ENCODE measurements at regions not wholly inside any gene's neighbourhood (a gene's known extent, or its start where the extent isn't known, plus 50 kb on each side); places are given as distances from the start of the nearest gene placed in this dataset.
A peak's percentile ranks its signal among the peaks of the same experiment; 100 is the strongest.

- ChIA-PET POLR2A (no interaction called here), CTCF (no interaction called here)
- TF ChIP-seq CTCF (IDR thresholded peaks at IDR 0.05; ENCODE audit: insufficient read depth in 1 of 2, low read depth in 1 of 2, low read length in 1 of 2, severe bottlenecking in 1 of 2, unreplicated experiment in 1 of 2): no peak
- no TSS peak for BruUV-seq (replicated peaks)
- H3K9me3 ChIP-seq: no peaks in the 10 kb centered on the region
- H3K4me1 Mint-ChIP-seq (ENCODE audit: low read depth, unreplicated experiment): peaks cover 20% of the 10 kb centered on the region
- DNase-seq: no peak
- no peaks in the 10 kb centered on the region for H3K27me3 ChIP-seq (replicated peaks; ENCODE audit: control insufficient read depth, insufficient read depth, low read length)
- no peaks in the 10 kb centered on the region for H3K36me3 ChIP-seq (ENCODE audit: control insufficient read depth, insufficient read depth, low read length)
- H3K9me3 Mint-ChIP-seq (ENCODE audit: unreplicated experiment): no peaks in the 10 kb centered on the region
- no peak overlapping the region for H3K4me3 ChIP-seq (ENCODE audit: low read depth, low read length)
- no peak overlapping the region for H3K4me3 Mint-ChIP-seq (ENCODE audit: unreplicated experiment)
- H3K27me3 Mint-ChIP-seq (ENCODE audit: insufficient read depth, unreplicated experiment): no peaks in the 10 kb centered on the region
- peaks cover 8% of the 10 kb centered on the region for H3K4me1 ChIP-seq
- intact Hi-C loops (cut with micrococcal nuclease; ENCODE audit: unreplicated experiment): no loop called here
- no peaks in the 10 kb centered on the region for H3K36me3 Mint-ChIP-seq (ENCODE audit: insufficient read depth, unreplicated experiment)
- H3K27ac Mint-ChIP-seq (ENCODE audit: unreplicated experiment): no peak overlapping the region
These were observed 560.5 kb upstream of the ZNF717 start for GRCh38 chr3:76345878-76346277.

- no peak for TF ChIP-seq CTCF (IDR thresholded peaks at IDR 0.05; ENCODE audit: insufficient read depth in 1 of 2, low read depth in 1 of 2, low read length in 1 of 2, severe bottlenecking in 1 of 2, unreplicated experiment in 1 of 2)
- Mint-ChIP-seq H3K36me3 (ENCODE audit: insufficient read depth, unreplicated experiment) (no peaks in the 10 kb centered on the region), H3K4me3 (ENCODE audit: unreplicated experiment) (no peak overlapping the region), H3K27me3 (ENCODE audit: insufficient read depth, unreplicated experiment) (no peaks in the 10 kb centered on the region), H3K9me3 (ENCODE audit: unreplicated experiment) (no peaks in the 10 kb centered on the region), H3K4me1 (ENCODE audit: low read depth, unreplicated experiment) (peaks cover 20% of the 10 kb centered on the region), H3K27ac (ENCODE audit: unreplicated experiment) (no peak overlapping the region)
- Histone ChIP-seq H3K27me3 (replicated peaks; ENCODE audit: control insufficient read depth, insufficient read depth, low read length) (no peaks in the 10 kb centered on the region), H3K9me3 (no peaks in the 10 kb centered on the region; the same call in 1 of the 2 replicates), H3K4me1 (peaks cover 8% of the 10 kb centered on the region), H3K36me3 (ENCODE audit: control insufficient read depth, insufficient read depth, low read length) (no peaks in the 10 kb centered on the region), H3K4me3 (ENCODE audit: low read depth, low read length) (no peak overlapping the region)
- no peak for DNase-seq
- intact Hi-C loops (cut with micrococcal nuclease; ENCODE audit: unreplicated experiment): no loop called here
- ChIA-PET POLR2A (no interaction called here), CTCF (no interaction called here)
- no TSS peak for BruUV-seq (replicated peaks)
These were observed 561.3 kb upstream of the ZNF717 start for GRCh38 chr3:76346690-76347089.

GRCh38 chr3:76349715-76350480, 564.5 kb upstream of the ZNF717 start:
- intact Hi-C loops (cut with micrococcal nuclease; ENCODE audit: unreplicated experiment): no loop called here
- H3K9me3 ChIP-seq: no peaks in the 10 kb centered on the region; the same call in 1 of the 2 replicates
- ChIA-PET CTCF (no interaction called here), POLR2A (no interaction called here)
- BruUV-seq (replicated peaks): no TSS peak
- H3K36me3 ChIP-seq (ENCODE audit: control insufficient read depth, insufficient read depth, low read length): no peaks in the 10 kb centered on the region
- Mint-ChIP-seq H3K4me3 (ENCODE audit: unreplicated experiment) (peak overlapping the region; percentile 16), H3K27me3 (ENCODE audit: insufficient read depth, unreplicated experiment) (no peaks in the 10 kb centered on the region), H3K9me3 (ENCODE audit: unreplicated experiment) (no peaks in the 10 kb centered on the region), H3K36me3 (ENCODE audit: insufficient read depth, unreplicated experiment) (no peaks in the 10 kb centered on the region), H3K27ac (ENCODE audit: unreplicated experiment) (peak overlapping the region; percentile 57), H3K4me1 (ENCODE audit: low read depth, unreplicated experiment) (peaks cover 27% of the 10 kb centered on the region)
- no peak overlapping the region for H3K4me3 ChIP-seq (ENCODE audit: low read depth, low read length)
- H3K4me1 ChIP-seq: peaks cover 13% of the 10 kb centered on the region
- TF ChIP-seq CTCF (IDR thresholded peaks at IDR 0.05; ENCODE audit: insufficient read depth in 1 of 2, low read depth in 1 of 2, low read length in 1 of 2, severe bottlenecking in 1 of 2, unreplicated experiment in 1 of 2): no peak
- no peaks in the 10 kb centered on the region for H3K27me3 ChIP-seq (replicated peaks; ENCODE audit: control insufficient read depth, insufficient read depth, low read length)
- DNase-seq: peak in 1 of 2 experiments; percentile 32

Data from Caco-2 (cell line).